HUES6 (cell line): ENCODE measurements at regions not wholly inside any gene's neighbourhood (a gene's known extent, or its start where the extent isn't known, plus 50 kb on each side); places are given as distances from the start of the nearest gene placed in this dataset.

Experiments
- H3K27ac ChIP-seq: 2 replicates; pipeline ENCODE4 v1.7.0; 2013; ENCODE audit warnings: low read depth, mild to moderate bottlenecking, low read length, inconsistent platforms
- H3K27me3 ChIP-seq: 2 replicates; pipeline ENCODE4 v1.6.1; 2013; ENCODE audit warnings: low read length; ENCODE audit not compliant: control insufficient read depth, insufficient read depth
- H3K36me3 ChIP-seq: 2 replicates; pipeline ENCODE4 v1.6.1; 2013; ENCODE audit warnings: low read length; ENCODE audit not compliant: control insufficient read depth, insufficient read depth
- H3K4me1 ChIP-seq: 2 replicates; pipeline ENCODE4 v1.6.1; 2013; ENCODE audit warnings: low read length; ENCODE audit not compliant: control insufficient read depth, insufficient read depth
- H3K4me3 ChIP-seq: 2 replicates; pipeline ENCODE4 v1.5.1; 2013; ENCODE audit warnings: low read depth, low read length
- H3K9ac ChIP-seq: one replicate; pipeline ENCODE4 v1.6.1; 2013; ENCODE audit warnings: mild to moderate bottlenecking, low read length
- H3K9me3 ChIP-seq: 2 replicates; pipeline ENCODE4 v1.6.1; 2013; ENCODE audit warnings: low read depth, low read length; ENCODE audit not compliant: control insufficient read depth, insufficient read depth

GRCh38 chr16:60491273-60491672, 1545.0 kb downstream of the CDH8 start:
- Histone ChIP-seq H3K27ac (no peak overlapping the region), H3K36me3 (no peaks in the 10 kb centered on the region), H3K9ac (no peak overlapping the region), H3K27me3 (no peaks in the 10 kb centered on the region), H3K9me3 (no peaks in the 10 kb centered on the region), H3K4me3 (no peak overlapping the region), H3K4me1 (no peaks in the 10 kb centered on the region)

GRCh38 chr16:60485872-60486489, 1550.3 kb downstream of the CDH8 start:
- no peak overlapping the region for H3K27ac ChIP-seq
- no peaks in the 10 kb centered on the region for H3K9me3 ChIP-seq
- H3K4me1 ChIP-seq, result no peaks in the 10 kb centered on the region
- no peak overlapping the region for H3K9ac ChIP-seq
- H3K4me3 ChIP-seq, result no peak overlapping the region
- H3K36me3 ChIP-seq, result no peaks in the 10 kb centered on the region
- H3K27me3 ChIP-seq, result no peaks in the 10 kb centered on the region

- Histone ChIP-seq H3K36me3 (no peaks in the 10 kb centered on the region), H3K9ac (no peak overlapping the region), H3K27me3 (no peaks in the 10 kb centered on the region), H3K4me3 (no peak overlapping the region), H3K27ac (no peak overlapping the region), H3K9me3 (no peaks in the 10 kb centered on the region), H3K4me1 (no peaks in the 10 kb centered on the region)
Measured at GRCh38 chr16:60484901-60485300, 1551.3 kb downstream of the CDH8 start.

GRCh38 chr16:60481591-60481990, 1554.6 kb downstream of the CDH8 start:
- Histone ChIP-seq H3K4me3 (no peak overlapping the region), H3K27ac (no peak overlapping the region), H3K9me3 (no peaks in the 10 kb centered on the region), H3K4me1 (no peaks in the 10 kb centered on the region), H3K27me3 (no peaks in the 10 kb centered on the region), H3K9ac (no peak overlapping the region), H3K36me3 (no peaks in the 10 kb centered on the region)

- no peaks in the 10 kb centered on the region for H3K27me3 ChIP-seq
- no peaks in the 10 kb centered on the region for H3K9me3 ChIP-seq
- H3K36me3 ChIP-seq, result no peaks in the 10 kb centered on the region
- H3K4me3 ChIP-seq, result no peak overlapping the region
- H3K27ac ChIP-seq, result no peak overlapping the region
- no peaks in the 10 kb centered on the region for H3K4me1 ChIP-seq
- H3K9ac ChIP-seq, result no peak overlapping the region
Measured at GRCh38 chr16:60478810-60479209, 1557.4 kb downstream of the CDH8 start.

GRCh38 chr16:60463986-60464385, 1572.3 kb downstream of the CDH8 start:
- no peaks in the 10 kb centered on the region for H3K36me3 ChIP-seq
- H3K9ac ChIP-seq, result no peak overlapping the region
- no peak overlapping the region for H3K4me3 ChIP-seq
- no peak overlapping the region for H3K27ac ChIP-seq
- H3K4me1 ChIP-seq, result no peaks in the 10 kb centered on the region
- no peaks in the 10 kb centered on the region for H3K9me3 ChIP-seq
- no peaks in the 10 kb centered on the region for H3K27me3 ChIP-seq

- no peaks in the 10 kb centered on the region for H3K36me3 ChIP-seq
- no peaks in the 10 kb centered on the region for H3K27me3 ChIP-seq
- H3K4me1 ChIP-seq, result no peaks in the 10 kb centered on the region
- no peak overlapping the region for H3K9ac ChIP-seq
- H3K4me3 ChIP-seq, result no peak overlapping the region
- no peaks in the 10 kb centered on the region for H3K9me3 ChIP-seq
- no peak overlapping the region for H3K27ac ChIP-seq
Measured at GRCh38 chr16:60459463-60459862, 1576.8 kb downstream of the CDH8 start.

GRCh38 chr16:60458255-60458654, 1578.0 kb downstream of the CDH8 start:
- H3K9ac ChIP-seq, result no peak overlapping the region
- no peaks in the 10 kb centered on the region for H3K4me1 ChIP-seq
- no peaks in the 10 kb centered on the region for H3K36me3 ChIP-seq
- no peaks in the 10 kb centered on the region for H3K9me3 ChIP-seq
- no peaks in the 10 kb centered on the region for H3K27me3 ChIP-seq
- no peak overlapping the region for H3K4me3 ChIP-seq
- H3K27ac ChIP-seq, result no peak overlapping the region

GRCh38 chr16:60452646-60453045, 1583.6 kb downstream of the CDH8 start:
- Histone ChIP-seq H3K36me3 (no peaks in the 10 kb centered on the region), H3K27ac (no peak overlapping the region), H3K4me1 (no peaks in the 10 kb centered on the region), H3K9ac (no peak overlapping the region), H3K9me3 (no peaks in the 10 kb centered on the region), H3K27me3 (no peaks in the 10 kb centered on the region), H3K4me3 (no peak overlapping the region)

- no peaks in the 10 kb centered on the region for H3K9me3 ChIP-seq
- H3K9ac ChIP-seq, result no peak overlapping the region
- H3K36me3 ChIP-seq, result no peaks in the 10 kb centered on the region
Measured at GRCh38 chr16:60438894-60439293, 1597.3 kb downstream of the CDH8 start.

GRCh38 chr16:60432472-60432871, 1603.8 kb downstream of the CDH8 start:
- Histone ChIP-seq H3K4me1 (no peaks in the 10 kb centered on the region), H3K4me3 (no peak overlapping the region), H3K9ac (no peak overlapping the region), H3K27me3 (no peaks in the 10 kb centered on the region), H3K9me3 (no peaks in the 10 kb centered on the region), H3K27ac (no peak overlapping the region), H3K36me3 (no peaks in the 10 kb centered on the region)

More at GRCh38 chr16:60438894-60439293, 1597.3 kb downstream of the CDH8 start:
- no peaks in the 10 kb centered on the region for H3K27me3 ChIP-seq
- no peak overlapping the region for H3K4me3 ChIP-seq
- H3K4me1 ChIP-seq, result no peaks in the 10 kb centered on the region; the same call in 1 of the 2 replicates
- H3K27ac ChIP-seq, result no peak overlapping the region

- no peaks in the 10 kb centered on the region for H3K9me3 ChIP-seq
- no peak overlapping the region for H3K4me3 ChIP-seq
- no peaks in the 10 kb centered on the region for H3K36me3 ChIP-seq
- no peaks in the 10 kb centered on the region for H3K4me1 ChIP-seq
- H3K9ac ChIP-seq, result no peak overlapping the region
- H3K27ac ChIP-seq, result no peak overlapping the region
- no peaks in the 10 kb centered on the region for H3K27me3 ChIP-seq
Measured at GRCh38 chr16:60419859-60420258, 1616.4 kb downstream of the CDH8 start.
